Kidney glomerular epithelial cell (primary cell): ENCODE measurements at regions not wholly inside any gene's neighbourhood (a gene's known extent, or its start where the extent isn't known, plus 50 kb on each side); places are given as distances from the start of the nearest gene placed in this dataset.

Experiments
- DNase-seq: peaks from one replicate; lab custom pipeline; 2025; lab: John Stamatoyannopoulos, UW

DNA sequence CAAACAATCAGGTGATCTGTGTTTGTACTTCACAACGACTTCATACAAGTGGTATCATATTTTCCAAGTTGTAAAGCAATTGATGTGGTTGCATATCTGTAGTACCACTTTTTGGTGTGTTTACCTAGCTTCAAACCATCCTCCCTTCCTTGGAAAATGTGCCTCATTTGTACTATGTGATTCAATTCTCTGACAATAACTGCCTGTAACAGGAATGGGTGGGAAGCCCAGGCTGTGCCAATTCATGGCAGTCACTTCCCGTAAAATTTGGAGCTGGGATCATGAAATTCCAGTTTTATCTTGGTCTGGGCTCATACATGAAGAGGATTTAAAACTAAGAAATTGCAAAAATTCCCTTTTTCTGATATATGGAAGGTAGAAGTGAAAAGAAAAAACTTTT lies 250.1 kb downstream of the DIO2 start:
- DNase-seq, result no peak

DNA sequence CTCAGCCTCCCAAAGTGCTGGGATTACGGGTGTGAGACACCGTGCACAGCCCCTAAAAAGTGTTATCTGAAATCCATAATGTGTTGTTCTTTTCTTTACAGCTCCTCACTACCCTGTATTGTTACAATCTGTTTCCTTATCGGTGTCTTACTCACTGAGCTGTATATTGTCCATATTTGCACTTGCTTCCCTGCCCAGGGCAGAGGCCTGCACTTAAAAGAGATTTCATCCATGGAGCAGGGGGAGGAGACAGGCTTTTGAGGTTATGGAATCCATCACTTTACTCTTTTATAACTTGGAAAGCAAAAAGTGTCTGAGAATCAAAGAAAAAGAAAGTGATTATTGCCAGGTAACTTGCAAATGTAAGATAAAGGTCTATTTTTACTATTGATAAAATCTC lies 251.0 kb downstream of the DIO2 start:
- DNase-seq, result no peak

DNA sequence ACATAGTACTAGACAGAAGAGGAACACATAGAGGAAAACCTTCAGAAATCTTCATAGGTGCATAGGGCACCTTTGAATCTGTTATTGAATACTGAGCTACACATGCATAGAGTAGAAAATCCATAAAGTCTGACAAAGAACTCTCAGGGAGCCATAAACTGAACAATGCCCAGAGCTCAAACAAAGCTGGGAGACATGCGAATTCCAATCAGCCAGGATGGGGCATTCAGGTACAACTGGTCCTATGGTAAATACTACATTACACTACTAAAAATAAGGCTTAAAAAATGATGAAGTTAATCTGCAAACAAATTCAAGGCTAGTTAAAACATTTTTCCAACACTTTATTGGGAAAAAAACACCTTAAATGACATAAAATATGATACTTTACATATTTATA lies 259.7 kb downstream of the DIO2 start:
- DNase-seq, result no peak

DNA sequence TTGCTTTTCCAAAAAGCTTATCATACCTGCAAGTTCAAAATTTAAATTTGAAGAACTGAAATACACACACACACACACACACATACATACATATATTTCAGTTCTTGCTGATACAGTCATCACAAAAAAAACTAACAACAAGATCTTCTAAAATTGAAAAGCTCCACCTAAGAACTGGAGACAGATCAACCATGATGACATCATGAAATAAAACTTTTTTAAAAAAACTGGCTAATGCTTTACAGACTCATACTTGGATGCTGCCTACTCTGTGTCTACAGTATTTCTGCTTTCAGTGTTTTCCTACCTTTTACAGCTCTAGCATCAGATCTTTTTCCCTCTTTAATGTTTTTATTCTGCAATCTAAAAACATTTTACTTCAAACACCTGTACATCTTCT lies 261.4 kb downstream of the DIO2 start:
- DNase-seq, result no peak

DNA sequence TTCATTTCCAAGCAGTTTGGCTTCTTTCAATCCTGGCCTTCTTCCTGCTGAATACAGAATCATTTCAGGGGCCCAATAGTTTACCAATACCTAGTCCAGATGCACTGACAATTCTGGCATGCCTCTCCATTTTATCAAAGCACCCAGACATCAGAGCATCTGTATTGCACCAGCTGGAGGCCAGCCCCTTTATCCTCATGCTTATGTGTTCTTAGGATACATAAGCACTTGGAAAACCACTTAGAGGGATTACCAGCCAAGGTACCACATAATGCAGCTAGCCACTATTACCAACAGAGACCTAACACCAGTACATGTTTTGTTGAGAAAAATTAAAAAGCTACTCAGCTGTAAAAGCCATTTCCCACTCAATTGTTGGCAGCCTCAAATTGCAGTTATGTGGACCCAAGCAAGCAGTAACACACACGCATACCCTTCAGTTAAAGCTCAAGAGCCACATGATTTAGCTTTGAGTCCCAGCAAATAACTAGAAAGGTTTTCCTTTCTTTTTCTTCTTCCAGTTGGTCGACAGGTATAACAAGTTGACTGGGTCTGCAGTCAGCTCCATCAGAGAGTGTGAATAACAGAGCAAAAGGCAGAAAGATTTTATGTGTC lies 263.8 kb downstream of the DIO2 start:
- DNase-seq, result no peak

DNA sequence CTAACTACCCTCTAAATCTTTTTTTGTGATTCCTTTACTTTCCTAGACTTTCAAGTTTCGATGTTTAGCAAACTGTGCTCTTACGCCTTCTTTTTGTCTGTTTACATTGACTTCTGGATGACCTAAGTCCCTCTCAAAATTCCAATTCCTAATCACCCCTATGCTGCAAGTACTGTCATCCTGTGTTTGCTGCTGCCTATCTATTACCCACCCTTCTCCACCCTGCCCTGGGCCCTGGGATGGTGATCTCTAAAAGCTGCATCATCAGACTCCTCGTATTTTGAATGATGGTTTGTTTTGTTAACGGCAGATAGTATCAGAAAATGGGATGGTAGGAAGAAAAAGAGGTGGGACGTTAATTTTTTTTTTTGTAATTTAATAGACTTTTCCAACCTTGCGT lies 272.1 kb downstream of the DIO2 start:
- DNase-seq, result no peak

DNA sequence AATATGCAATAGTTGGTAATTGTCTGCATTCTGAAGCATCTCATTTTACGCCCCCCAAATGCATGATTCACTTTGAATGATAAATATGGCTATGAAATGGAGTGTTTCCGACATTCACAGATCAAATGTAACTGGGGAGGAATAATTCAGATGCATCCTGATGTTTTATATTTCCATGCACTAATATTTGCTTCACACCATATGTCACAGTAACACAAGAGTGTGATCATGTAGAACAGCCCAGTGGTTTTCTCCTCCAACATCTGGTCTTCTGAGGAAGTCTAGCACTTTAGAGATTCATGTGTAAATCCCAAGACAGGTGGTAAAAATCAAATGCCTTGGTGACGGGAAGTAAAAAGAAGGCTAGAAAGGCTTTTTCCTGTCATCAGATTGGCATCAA lies 273.1 kb downstream of the DIO2 start:
- no peak for DNase-seq

DNA sequence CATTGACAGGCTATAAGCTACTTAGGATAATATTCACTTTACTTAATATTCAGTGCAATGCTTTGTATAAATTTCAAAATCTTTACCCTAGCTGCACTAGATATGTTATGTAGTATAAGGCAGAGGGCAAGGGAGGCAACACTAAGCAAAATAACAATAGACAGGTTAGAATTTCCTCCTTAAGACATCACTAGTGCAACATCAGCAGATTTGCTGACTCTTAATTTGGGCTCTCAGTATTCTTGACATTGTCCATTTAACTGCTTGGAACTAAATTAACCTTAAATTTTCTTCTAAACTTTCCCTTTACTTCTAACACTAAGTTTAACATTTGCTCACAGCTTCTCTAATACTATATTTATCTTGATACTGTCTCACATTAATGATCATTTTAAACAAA lies 273.9 kb downstream of the DIO2 start:
- DNase-seq, result no peak

DNA sequence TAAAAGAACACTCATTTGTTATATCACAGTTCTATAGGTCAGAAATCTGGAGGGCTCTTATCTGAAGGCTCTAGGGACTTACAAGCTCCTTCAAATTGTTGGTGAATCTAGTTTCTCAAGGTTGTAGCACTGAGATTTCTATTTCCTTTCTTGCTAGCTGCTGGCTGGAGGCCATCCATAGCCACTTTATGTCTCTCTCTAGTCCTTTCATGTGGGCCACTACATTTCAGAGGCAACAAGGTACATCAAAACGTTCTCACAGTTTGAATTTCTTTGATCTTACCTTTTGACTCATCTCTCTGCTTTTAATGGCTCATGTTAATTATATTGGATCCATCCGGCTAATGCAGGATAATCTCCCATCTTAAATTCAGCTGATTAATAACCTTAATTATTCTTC lies 286.8 kb downstream of the DIO2 start:
- DNase-seq, result no peak

DNA sequence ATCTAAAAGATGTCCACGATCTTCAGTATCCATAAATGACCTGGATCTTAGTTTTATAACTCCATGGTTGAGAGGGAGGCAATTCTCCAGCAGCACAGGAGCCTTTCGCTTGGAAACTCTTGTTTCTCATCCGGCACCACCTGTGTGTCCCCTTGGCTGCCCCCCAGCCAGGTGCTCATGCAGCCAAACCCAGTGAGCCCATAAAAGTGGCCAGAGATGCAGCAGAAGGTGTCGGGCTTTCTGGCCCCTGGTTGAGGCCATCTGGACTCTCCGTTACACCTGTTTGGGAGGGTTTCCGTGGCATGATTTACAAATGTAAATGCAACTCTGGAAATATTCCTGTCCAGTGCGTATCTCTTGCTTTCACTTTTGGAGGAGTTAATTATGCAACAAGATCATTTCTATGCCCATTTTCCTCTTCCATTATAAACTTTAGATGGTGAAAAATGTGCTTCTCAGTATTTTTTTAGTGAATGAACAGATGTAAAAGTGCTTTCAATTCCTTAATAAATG lies 291.1 kb downstream of the DIO2 start:
- DNase-seq, result no peak
